ENCODE measurements at regions not wholly inside any gene's neighbourhood (a gene's known extent, or its start where the extent isn't known, plus 50 kb on each side); places are given as distances from the start of the nearest gene placed in this dataset.
"Not testable (repeated sequence)": the region's sequence is repeated elsewhere in the genome, so short reads cannot be mapped to it uniquely, and the experiment has no call there.

- DNase-seq (ENCODE audit: low read depth), result no peak
- no peak for TF ChIP-seq CTCF (conservative IDR thresholded peaks at IDR 0.05; ENCODE audit: low read depth, low read length)
- no peak overlapping the region for H3K4me3 ChIP-seq (ENCODE audit: low read length)
These were observed 1088.7 kb downstream of the SUCLG1 start for GRCh38 chr2:83370419-83370762.

GRCh38 chr2:83369601-83370418 lies 1089.3 kb downstream of the SUCLG1 start:
- no peak for TF ChIP-seq CTCF (conservative IDR thresholded peaks at IDR 0.05; ENCODE audit: low read depth, low read length)
- no peak for DNase-seq (ENCODE audit: low read depth)
- H3K4me3 ChIP-seq (ENCODE audit: low read length), result no peak overlapping the region

- no peak for DNase-seq (ENCODE audit: low read depth)
- TF ChIP-seq CTCF (conservative IDR thresholded peaks at IDR 0.05; ENCODE audit: low read depth, low read length), result no peak
- H3K4me3 ChIP-seq (ENCODE audit: low read length), result no peak overlapping the region
These were observed 1090.2 kb downstream of the SUCLG1 start for GRCh38 chr2:83368916-83369315.

GRCh38 chr2:83368461-83368860 lies 1090.6 kb downstream of the SUCLG1 start:
- no peak overlapping the region for H3K4me3 ChIP-seq (ENCODE audit: low read length)
- TF ChIP-seq CTCF (conservative IDR thresholded peaks at IDR 0.05; ENCODE audit: low read depth, low read length), result no peak
- no peak for DNase-seq (ENCODE audit: low read depth)

GRCh38 chr2:83365476-83365875 lies 1093.6 kb downstream of the SUCLG1 start:
- no peak for TF ChIP-seq CTCF (conservative IDR thresholded peaks at IDR 0.05; ENCODE audit: low read depth, low read length)
- H3K4me3 ChIP-seq (ENCODE audit: low read length), result no peak overlapping the region
- DNase-seq (ENCODE audit: low read depth), result no peak

GRCh38 chr2:83364264-83364663 lies 1094.8 kb downstream of the SUCLG1 start:
- TF ChIP-seq CTCF (conservative IDR thresholded peaks at IDR 0.05; ENCODE audit: low read depth, low read length), result no peak
- H3K4me3 ChIP-seq (ENCODE audit: low read length), result no peak overlapping the region
- DNase-seq (ENCODE audit: low read depth), result no peak

GRCh38 chr2:83363138-83363537 lies 1095.9 kb downstream of the SUCLG1 start:
- H3K4me3 ChIP-seq (ENCODE audit: low read length); DNase-seq (ENCODE audit: low read depth): not testable (repeated sequence)
